ENCODE measurements at regions not wholly inside any gene's neighbourhood (a gene's known extent, or its start where the extent isn't known, plus 50 kb on each side); places are given as distances from the start of the nearest gene placed in this dataset.

GRCh38 chr2:104745846-104746245 is 108.1 kb upstream of the POU3F3 start:
- ChIA-PET POLR2A (no interaction called here), CTCF (no interaction called here), RAD21 (ENCODE audit: low non-redundant PET in 1 of 2, low total read pairs in 2 of 2, uncharacterized antibody in 2 of 2, unreplicated experiment in 2 of 2) (no interaction called here)
- H2AFZ ChIP-seq (ENCODE audit: low read depth, low read length, poor library complexity, severe bottlenecking), result no peak overlapping the region
- no peaks in the 10 kb centered on the region for H3K4me1 ChIP-seq (ENCODE audit: control insufficient read depth in 1 of 2, insufficient read depth in 2 of 2, low read length in 2 of 2)
- H3K27ac ChIP-seq (ENCODE audit: low read depth, low read length), result no peak overlapping the region
- H3K4me2 ChIP-seq (ENCODE audit: low read length), result no peak overlapping the region
- peaks cover 34% of the 10 kb centered on the region for H3K27me3 ChIP-seq (ENCODE audit: insufficient read depth, low read length)
- H3K36me3 ChIP-seq (ENCODE audit: control insufficient read depth in 1 of 2, insufficient read depth in 2 of 2, low read length in 2 of 2), result no peaks in the 10 kb centered on the region
- no peak for TF ChIP-seq CTCF (IDR thresholded peaks at IDR 0.05 in 2 of 3, conservative IDR thresholded peaks at IDR 0.05 in 1 of 3; ENCODE audit: borderline replicate concordance in 1 of 3, insufficient read depth in 1 of 3, low read depth in 2 of 3, low read length in 2 of 3)
- no peak for TF ChIP-seq ZFX (IDR thresholded peaks at IDR 0.05)
- TF ChIP-seq EZH2phosphoT487 (IDR thresholded peaks at IDR 0.05; ENCODE audit: borderline replicate concordance), result no peak
- no peak for TF ChIP-seq RAD21 (IDR thresholded peaks at IDR 0.05; ENCODE audit: low read depth)
- no peak for TF ChIP-seq EZH2 (IDR thresholded peaks at IDR 0.05)
- TF ChIP-seq MAX (IDR thresholded peaks at IDR 0.05), result no peak
- no peak for TF ChIP-seq SIN3A (IDR thresholded peaks at IDR 0.05; ENCODE audit: low read depth)
- no peak for TF ChIP-seq SRF (IDR thresholded peaks at IDR 0.05; ENCODE audit: low read depth)
- no peak for TF ChIP-seq CEBPB (IDR thresholded peaks at IDR 0.05; ENCODE audit: low read depth)
- TF ChIP-seq CBX3 (IDR thresholded peaks at IDR 0.05; ENCODE audit: low read depth), result no peak
- no peak for TF ChIP-seq POLR2A (IDR thresholded peaks at IDR 0.05; ENCODE audit: borderline replicate concordance, extremely low read depth, insufficient read depth, insufficient read length)
- TF ChIP-seq ZNF274 (IDR thresholded peaks at IDR 0.05; ENCODE audit: low read depth, low read length), result no peak
- no peak for TF ChIP-seq POLR2AphosphoS5 (IDR thresholded peaks at IDR 0.05; ENCODE audit: low read depth, low read length)
- no peaks in the 10 kb centered on the region for H3K79me2 ChIP-seq (ENCODE audit: insufficient read depth, low read length)
- H4K20me1 ChIP-seq (ENCODE audit: insufficient read depth), result no peaks in the 10 kb centered on the region
- no TSS peak for BruUV-seq (replicated peaks)
- no peak for ATAC-seq
- H3K4me3 ChIP-seq (replicated peaks in 1 of 2; ENCODE audit: low read depth in 1 of 2, low read length in 2 of 2), result no peak overlapping the region
- H3K9me2 ChIP-seq (ENCODE audit: insufficient read depth), result no peaks in the 10 kb centered on the region
- intact Hi-C loops (cut with micrococcal nuclease), result no loop called here
- no peak overlapping the region for H3K9ac ChIP-seq (ENCODE audit: low read length)
- DNase-seq (ENCODE audit: low read depth, low spot score), result no peak
- H3K9me3 ChIP-seq (ENCODE audit: control insufficient read depth in 1 of 2, insufficient read depth in 1 of 2, low read depth in 1 of 2, low read length in 2 of 2), result no peaks in the 10 kb centered on the region
